Posterior cingulate gyrus (tissue), 11 donors: ENCODE measurements at regions not wholly inside any gene's neighbourhood (a gene's known extent, or its start where the extent isn't known, plus 50 kb on each side); places are given as distances from the start of the nearest gene placed in this dataset.
"Not testable (repeated sequence)": the region's sequence is repeated elsewhere in the genome, so short reads cannot be mapped to it uniquely, and the experiment has no call there.

Experiments
- DNase-seq, 10 donors: peaks; one replicate each; pipeline versions ENCODE4 v3.0.0 to v3.0.0-alpha.2; 2020 to 2021; ENCODE audit warnings: mixed read lengths in 3 of 10
- intact Hi-C: fragments of 100-400 bp; cut with DNase I; formaldehyde crosslinking; loops from one replicate; pipeline ENCODE4 v1.15.1; 2023

DNA sequence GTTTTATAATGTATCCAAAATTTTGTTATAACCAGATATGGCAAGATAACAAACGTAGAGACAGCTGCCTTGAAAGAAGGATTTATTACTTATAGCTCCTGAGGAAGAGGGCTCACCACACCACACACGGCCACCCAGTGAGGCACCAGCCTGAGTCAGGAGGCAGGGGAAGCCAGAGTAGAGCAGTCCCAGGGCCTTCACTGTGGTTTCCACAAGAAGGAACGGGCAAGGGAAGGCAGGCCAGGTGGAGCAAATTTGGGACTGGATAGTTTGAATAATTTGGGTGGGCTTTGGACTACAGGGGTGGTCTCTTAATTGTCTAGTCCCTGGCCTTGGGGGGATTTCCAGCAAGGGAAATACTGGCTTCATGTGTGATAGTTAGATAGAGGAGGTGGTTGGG, 72.5 kb downstream of the RRAGC start:
- intact Hi-C loops = no loop called here

DNA sequence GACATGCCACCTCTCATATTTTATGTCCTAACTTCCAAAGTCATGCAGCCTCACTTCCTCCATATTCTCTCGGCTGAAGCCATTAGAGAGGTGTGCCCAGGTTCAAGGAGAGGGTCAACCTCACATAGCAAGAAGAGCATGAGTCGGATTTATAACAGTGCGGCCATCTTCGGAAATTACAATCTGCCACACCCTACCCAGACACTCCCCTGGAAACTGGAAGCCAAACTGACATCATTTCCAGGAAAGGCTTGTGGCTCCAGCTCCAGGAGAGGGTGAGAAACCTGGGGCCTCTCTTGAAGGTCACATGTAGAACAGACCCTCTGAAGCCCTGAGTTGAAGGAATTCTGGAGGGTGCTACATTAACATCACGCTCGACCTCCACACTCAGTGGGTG, 73.5 kb downstream of the RRAGC start:
- intact Hi-C loops = no loop called here
- no peak for DNase-seq

More for the DNA sequence above, 72.5 kb downstream of the RRAGC start:
- DNase-seq = no peak

DNA sequence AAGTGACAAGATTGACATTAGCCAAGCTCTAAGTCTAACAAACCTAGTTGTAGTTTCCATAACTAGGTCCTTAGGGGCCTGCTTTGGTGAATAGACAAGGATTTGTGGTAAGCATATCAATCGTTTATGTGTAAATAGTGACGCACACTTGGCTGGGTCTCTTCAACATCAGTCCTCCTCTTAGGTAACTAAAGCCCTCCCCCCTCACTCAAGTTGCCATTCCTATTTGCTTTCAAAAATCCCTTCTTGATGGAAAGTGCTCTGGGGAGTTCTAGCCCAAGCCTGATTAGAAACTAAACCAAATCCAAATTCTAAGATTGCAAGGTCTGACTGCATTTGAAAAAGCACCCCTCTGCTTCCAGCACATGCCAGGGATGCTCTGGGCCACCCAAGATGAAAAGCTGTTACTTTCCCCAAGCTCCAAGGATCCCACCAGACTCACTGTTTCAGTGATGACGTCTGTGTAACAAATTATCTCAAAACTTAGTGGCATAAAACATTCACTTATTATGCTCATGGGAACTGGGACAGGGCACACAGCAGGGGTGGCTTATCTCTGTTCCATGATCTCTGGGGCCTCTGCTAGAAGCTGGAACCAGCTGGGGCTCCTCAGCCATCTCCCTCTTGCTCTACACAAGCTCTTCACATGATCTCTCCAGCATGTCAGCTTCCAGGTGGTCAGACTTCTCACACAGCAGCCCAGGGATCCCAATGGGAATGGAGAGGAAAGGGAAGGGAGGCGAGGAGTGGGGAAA, 74.1 kb downstream of the RRAGC start:
- DNase-seq = no peak
- intact Hi-C loops = no loop called here

DNA sequence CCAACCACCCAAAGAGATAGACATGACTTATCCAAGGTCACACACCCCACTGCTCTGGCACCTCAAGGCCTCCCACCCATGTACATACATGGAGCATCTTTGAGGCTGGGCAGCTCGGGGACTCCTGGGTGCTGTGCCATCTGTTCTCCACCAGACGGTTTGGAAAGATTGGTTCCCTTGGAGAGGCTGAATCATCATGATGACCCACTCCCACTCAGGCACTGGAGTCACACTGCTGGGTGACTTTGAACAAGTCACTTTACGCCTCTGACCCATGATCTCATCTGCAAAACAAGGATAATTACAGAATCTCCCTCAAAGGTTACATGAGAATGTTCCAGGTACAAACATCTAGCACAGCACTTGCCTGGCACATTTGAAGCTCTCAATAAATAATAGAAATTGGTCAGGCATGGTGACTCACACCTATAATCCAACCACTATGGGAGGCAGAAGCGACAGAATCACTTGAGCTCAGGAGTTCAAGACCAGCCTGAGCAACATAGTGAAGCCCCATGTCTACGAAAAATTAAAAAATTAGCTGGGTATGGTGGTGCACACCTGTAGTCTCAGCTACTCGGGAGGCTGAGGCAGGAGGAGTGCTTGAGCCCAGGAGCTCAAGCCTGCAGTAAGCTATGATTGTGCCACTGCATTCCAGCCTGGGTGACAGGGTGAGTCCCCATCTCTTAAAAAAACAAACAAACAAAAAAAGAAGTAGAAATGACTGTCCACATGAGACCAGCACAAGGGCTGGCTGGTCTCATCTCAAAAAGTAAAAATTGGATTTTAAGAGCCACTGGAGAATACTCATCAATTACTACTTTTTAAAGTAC, 74.9 kb downstream of the RRAGC start:
- intact Hi-C loops = no loop called here
- no peak for DNase-seq

DNA sequence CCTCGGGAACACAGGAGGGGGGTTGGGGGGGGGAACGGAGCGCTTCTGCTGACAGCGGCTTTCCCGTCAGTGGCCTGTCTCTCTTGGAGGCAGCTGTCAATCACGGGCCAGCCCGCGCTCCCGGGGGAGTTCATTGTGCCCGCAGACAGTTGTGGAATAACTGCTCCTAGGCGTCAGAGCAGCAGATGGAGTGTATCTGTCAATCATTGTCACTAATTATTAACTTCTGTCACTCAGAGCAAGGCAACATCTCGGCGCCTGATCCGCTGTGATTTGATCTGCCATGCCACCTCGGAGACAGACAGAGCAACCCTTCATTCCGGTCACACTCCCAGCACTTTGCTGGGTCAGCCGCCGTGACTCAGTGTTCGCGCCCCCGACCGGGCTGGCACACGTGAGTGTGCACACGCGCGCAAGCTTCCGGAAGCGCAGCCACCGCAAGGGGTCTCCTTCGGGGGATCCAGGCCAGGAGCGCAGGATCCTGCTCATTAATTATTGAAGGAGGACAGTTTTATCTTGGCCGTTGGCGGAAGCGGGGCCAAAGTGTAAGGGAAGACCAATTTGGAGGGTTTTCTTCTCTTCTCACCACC, 75.8 kb downstream of the RRAGC start:
- intact Hi-C loops = no loop called here
- no peak for DNase-seq

DNA sequence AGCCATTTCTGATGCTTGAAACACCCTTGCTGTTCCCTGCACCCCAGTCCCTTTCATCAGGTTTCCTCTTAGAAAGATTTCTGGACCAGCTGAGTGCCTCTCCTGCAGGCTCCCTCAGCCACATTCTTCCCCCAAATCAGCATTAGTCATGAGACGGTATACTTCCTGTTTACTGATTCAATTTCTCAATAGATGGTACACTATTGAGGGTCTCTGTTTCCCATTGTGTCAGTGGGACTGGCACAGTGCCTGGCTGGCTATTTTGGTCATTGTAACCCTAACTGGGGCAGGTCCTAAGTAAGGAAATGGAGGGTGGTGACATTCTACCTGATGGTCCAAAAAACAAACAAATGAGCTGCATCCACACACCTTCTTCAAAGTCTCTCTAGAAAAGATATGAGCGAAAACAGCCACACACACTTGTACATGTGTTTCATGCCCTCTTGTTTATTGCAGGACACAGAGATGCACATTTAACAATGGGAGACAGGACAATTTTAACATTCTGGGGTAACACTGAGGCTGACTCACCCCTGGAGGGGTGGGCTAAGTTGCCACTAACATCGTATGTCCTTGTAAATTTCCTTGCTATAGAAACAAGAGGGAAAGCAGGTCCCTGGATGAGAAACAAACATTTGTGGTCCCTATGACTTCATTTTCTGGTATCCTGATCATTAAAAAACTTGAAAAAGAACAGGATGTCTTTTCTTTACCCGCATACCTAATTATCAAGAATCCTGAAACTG, 77.5 kb downstream of the RRAGC start:
- DNase-seq = no peak

DNA sequence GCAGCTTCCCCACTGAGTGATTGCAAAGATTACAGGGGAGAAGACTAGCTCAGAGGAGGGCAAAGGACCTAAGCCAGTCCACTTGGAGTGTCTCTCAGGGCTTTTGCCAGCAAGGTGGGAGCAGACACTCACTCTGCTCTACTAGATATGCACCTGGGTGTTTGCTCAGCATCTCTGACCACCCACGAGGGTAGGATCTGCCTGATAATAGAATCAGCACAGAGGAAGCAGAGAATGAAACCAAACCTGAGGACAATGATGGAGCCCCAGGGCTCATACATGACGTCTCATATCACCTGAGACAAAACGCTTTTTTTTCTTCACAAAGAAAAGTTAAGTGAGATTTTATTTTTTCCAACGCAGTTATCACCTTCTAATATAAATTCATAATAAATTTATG, 79.4 kb downstream of the RRAGC start:
- intact Hi-C loops = no loop called here
- DNase-seq = no peak

More for the DNA sequence above, 77.5 kb downstream of the RRAGC start:
- intact Hi-C loops = no loop called here

DNA sequence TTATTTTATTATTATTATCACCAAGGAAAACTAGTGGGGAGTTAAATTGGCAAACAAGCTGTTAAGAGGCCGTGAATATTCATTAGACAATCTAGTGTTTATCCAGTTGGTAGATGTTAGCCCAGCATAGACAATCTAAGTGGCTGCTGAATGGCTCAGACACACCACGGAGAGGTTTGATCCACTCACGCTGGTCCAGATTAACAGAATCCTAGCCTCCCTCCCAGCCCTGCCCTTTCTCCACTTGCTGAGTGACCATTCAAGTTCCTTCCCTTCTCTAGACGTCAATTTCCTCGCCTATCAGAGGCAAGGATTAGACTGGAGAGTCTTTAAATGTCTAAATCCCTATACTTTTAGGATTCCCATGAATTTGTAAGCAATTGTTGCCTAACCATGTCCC, 80.1 kb downstream of the RRAGC start:
- intact Hi-C loops = no loop called here
- no peak for DNase-seq

DNA sequence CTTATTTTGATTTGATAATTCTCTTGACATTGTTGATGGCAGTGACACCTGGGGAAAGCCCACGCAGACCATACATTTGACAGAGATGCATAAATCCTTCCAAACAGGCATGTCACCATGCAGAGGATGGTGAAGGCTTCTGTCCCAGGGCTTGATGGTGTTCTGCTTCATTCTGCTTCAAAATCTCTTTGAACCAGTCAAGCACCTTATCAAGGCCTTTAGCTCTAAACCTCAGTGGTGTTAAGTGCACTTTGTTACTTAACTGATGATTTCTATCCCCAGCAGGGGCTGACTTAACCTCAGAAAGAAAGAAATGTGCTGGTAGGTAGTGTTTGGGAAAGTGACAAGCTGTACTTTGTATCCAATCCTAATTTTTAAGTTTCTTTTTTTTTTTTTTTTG, 81.1 kb downstream of the RRAGC start:
- intact Hi-C loops = no loop called here
- DNase-seq = no peak

DNA sequence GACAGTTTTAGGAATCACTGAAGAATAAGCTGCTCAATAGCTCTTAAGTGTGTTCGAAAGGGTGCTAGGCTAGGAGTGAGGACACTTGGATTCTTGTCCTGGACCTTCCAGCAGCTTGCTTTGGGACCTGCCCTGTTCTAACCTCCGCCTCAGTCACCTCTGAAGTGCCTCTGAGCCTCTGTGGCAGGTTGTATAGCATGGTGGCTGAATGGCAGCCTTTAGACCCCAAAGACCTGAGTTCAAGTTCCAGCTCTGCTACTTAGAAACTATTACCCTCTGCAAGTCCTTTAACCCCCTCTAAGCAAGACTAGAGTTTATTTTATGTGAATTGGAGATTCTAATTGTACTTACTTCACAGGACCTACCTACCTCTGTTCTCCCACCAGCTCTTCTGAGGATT, 81.5 kb downstream of the RRAGC start:
- intact Hi-C loops = no loop called here
- no peak for DNase-seq

DNA sequence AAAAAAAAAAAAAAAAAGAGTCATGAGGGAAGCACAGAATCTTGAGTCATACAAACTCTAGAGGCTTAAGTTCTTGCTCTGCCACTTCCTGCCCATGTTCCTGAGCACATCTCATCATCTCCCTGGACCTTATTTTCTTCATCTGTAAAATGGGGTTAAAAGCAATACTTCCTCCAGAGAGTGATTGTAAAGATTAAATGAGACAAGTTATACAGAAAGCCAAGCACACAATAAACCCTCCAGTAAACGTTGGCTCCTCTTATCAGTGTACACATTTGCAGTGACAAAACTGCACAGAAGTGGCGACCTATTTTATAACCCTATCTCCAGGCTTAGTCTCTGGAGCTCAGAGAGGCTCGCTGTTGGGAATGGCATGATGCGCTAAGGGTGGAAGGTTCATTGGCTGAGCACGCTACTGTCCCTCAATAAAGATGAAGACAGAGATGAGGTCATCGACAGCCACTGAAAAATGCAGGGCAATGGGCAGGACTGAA, 82.1 kb downstream of the RRAGC start:
- DNase-seq = no peak
- intact Hi-C loops = no loop called here

DNA sequence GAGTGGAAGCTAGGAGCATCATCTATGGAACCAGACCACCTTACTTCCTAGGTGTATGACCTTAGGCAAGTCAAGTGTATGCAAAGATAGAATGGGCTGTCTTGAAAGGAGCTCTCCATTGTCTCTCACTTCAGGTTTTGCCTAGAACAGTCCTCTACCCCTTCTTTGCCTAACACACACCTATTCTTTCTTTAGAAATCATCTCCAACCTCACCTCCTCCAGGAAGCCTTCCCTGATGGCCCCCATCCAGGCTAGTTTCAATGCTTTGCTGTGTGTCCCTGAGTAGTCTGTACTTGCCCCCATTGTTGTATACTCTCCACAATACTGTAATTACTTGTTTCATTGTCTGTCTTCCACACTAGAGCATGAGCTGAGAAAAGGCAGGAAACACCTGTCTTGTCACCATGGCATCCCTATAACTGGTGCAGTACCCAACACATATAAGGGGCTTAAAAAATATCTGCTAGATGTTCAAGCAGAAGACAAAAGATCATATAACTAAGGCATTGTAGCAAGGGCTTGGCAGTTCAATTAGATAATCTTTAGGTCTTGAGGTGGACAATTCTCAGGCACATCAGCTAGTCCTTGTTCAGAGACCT, 83.0 kb downstream of the RRAGC start:
- intact Hi-C loops = no loop called here
- no peak for DNase-seq

DNA sequence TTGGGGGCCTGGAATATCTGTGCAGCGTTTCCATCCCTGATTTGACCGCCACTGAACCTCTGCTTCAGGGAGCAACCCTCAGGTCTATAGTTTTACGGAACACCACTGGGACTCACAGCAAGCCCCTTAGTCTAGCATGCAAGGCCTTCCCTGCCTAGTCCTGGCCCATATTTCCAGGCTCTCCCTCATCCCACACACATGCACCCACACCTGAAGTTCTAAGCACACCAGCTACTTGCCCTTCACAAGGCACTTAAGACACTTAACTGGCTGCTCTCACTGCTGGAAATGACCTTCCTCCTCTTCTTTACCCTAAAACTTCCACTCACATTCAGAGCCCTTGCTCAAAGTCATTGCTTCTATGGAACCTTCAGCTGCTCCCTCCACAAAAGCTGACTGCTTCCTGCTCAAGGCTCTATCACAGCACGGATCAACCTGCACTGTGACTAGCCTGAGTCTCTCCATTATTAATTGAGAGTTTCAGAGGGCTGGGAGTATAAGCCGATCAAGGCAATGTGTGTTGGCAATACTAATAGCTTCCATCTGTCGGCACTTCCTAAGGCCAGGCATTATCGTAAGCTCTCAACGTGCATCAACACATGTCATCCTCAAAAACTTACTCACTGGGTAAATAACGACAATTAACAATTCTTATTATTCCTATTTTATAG, 84.3 kb downstream of the RRAGC start:
- intact Hi-C loops = no loop called here
- DNase-seq = no peak

DNA sequence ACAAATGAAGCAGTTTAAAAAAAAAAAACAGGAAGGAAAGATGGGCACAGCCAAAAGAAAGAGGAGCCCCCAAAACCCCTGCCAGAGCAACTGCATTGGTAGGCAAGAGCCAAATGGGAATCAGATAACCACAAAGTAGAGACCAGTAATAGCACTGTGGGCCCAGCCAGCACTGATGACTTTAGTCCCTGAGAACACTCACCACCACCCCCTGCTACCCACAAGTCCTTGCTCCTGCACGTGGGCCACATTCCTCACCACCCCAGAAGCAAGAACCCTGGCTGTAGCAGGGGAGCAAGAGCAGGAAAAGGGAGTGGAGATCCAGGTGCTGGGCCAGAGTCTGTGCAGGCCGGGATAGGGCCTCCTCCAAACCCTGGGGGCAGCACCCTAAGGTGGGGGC, 86.1 kb downstream of the RRAGC start:
- DNase-seq = no peak
- intact Hi-C loops = no loop called here

DNA sequence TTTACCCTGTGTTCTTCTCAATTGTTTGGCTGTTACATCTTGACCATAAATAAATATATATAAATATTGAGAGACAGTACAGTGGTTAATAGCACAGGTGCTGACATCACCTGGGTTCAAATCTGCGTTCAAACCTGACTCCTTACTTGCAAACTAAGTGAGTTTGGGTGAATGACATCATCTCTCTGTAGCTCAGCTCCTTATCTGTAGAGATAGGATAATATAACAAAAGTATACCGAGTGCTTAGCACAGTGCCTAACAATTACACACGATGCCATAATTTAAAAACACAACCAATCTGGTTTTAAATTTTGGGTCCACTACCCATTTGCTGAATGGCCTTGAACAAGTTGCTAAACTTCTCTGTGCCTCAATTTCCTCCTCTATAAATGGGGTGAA, 86.6 kb downstream of the RRAGC start:
- no peak for DNase-seq
- intact Hi-C loops = no loop called here

DNA sequence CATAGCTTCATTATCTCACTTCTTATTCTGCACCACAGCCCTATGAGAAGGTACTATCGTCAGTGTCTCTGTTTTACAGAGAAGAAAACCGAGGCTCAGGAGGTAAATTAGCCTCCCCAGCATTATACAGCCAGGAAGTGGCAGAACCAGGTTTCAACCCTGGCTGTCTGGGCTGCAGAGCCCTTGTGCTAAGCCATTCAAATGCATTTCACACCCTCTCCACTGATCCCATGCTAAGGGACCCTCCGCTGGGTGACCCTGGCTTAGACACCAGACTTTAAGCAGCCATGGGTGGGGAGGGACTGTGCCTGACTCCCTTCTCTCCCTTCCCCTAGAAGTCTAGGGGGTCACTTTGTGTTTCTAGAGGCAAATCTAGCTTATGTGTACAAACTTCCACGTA, 87.5 kb downstream of the RRAGC start:
- intact Hi-C loops = no loop called here
- DNase-seq = peak in 1 of 10 donors; percentile 8

DNA sequence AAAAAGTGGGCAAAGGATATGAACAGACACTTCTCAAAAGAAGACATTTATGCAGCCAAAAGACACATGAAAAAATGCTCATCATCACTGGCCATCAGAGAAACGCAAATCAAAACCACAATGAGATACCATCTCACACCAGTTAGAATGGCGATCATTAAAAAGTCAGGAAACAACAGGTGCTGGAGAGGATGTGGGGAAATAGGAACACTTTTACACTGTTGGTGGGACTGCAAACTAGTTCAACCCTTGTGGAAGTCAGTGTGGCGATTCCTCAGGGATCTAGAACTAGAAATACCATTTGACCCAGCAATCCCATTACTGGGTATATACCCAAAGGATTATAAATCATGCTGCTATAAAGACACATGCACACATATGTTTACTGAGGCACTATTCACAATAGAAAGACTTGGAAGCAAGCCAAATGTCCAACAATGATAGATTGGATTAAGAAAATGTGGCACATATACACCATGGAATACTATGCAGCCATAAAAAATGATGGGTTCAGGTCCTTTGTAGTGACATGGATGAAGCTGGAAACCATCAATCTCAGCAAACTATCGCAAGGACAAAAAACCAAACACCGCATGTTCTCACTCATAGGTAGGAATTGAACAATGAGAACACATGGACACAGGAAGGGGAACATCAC, 88.9 kb downstream of the RRAGC start:
- DNase-seq, intact Hi-C loops: not testable (repeated sequence)

DNA sequence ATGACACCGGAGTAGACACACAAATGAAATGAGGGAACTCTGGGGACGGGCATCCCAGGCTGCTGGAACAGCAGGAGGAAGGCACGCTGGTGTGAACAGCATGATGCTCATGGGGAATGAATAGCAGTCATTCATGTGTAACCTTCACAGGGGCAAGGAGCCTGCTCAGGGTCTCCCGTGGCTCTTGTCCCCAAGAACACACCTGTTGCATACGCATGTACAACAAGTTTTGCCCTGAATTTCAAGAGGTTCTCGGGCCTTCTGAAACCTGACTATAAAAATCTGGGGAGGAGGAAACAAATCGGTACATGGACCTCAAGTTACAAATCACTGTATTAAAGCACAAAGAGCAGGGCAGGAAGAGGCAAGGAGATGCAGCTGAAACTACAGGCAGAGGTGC, 93.4 kb downstream of the RRAGC start:
- intact Hi-C loops = no loop called here
- peak in 1 of 10 donors; percentile 12 for DNase-seq

DNA sequence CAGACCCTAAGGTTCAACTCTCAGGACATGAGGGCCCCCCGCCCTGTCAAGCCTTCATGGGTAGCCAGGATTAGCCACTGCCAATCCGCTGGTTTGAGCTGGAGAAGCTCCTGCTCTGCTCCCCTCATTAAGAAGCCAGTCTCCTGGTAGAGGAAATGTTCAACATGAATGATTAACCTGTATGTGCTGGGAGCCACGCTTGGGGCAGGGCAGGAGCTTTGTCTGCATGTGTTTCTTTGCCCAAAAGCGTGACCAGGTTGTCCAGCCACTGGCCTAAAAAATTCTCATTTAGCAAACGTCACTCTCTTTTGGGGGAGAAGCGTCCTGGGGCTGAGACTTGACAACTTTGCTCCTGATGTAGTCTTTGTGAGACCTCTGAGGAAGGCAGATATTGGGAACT, 96.5 kb downstream of the RRAGC start:
- intact Hi-C loops = no loop called here
- no peak for DNase-seq
